Right ventricle myocardium inferior (tissue), 1 donor: ENCODE measurements at regions not wholly inside any gene's neighbourhood (a gene's known extent, or its start where the extent isn't known, plus 50 kb on each side); places are given as distances from the start of the nearest gene placed in this dataset.

ENCODE experiments used
- ATAC-seq: fragments of 200-7000 bp; cut with Tn5 transposase; one replicate; pipeline ENCODE4 v1.9.1; 2020; ENCODE audit warnings: mild to moderate bottlenecking, moderate library complexity
- DNase-seq: peaks from one replicate; pipeline ENCODE4 v3.0.0; 2021; ENCODE audit errors: missing footprints
- intact Hi-C: fragments of 100-400 bp; cut with DNase I; formaldehyde crosslinking; loops from one replicate; pipeline ENCODE4 v1.11.0; 2022
- donor health status: DM: no; HTN: yes; CAD: no; lungs with severe emphysema.

DNA sequence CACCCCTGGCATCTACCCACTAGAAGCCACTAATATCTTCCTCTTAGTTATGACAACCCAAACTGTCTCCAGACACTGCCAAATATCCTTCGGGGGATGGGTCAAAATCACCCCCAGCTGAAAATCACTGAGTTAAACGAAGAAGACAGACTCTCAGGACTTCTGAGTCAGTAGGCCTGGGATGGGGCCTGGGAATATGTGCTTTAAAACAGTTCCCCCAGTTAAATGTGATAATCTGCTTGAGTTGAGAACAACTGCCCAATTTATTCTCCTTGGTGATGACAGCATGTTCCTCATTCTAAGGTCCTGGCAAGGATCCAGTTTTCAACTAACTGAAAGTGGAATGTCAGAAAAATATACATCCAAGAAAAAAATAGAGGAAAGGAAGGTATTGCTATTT, 52.4 kb downstream of the CBLL2 start:
- intact Hi-C loops, result no loop called here
- DNase-seq (no peak), ATAC-seq (no peak)

DNA sequence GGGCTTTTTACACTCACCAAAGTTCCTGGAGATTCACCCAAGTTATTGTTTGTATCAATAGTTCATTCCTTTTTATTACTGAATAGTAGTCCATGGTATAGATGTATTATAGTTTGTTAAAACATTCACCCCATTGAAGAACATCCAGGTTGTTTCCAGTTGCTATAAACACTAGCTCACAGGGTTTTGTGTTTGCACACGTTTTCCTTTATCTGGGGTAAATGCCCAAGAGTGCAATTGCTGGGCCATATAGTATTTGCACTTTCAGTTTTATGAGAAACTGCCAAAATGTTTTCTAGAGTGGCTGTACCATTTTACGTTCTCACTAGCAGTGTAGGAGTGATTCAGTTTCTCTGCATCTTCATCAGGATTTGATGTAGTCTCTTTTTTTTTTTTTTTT, 57.1 kb downstream of the CBLL2 start:
- no peak for DNase-seq
- intact Hi-C loops, result no loop called here

DNA sequence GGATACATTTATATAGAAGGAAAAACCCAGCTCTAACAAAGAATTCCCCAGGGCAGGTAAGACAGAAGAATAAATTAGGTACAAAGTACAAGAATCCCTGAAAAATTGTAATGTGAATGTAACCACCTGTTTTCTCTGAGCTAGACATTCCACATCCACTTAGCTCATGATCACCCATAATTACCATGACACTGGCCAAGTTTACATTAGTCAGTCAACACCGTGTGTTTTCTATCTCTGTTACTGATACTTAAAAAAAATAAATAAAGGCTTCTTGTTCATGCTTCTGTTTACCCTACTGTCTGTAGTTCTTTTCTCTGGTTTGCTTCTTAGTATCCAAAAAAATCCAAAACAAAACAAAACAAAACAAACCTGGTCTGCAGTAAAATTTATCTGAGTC, 66.0 kb downstream of the CBLL2 start:
- ATAC-seq (no peak), DNase-seq (no peak)
- intact Hi-C loops, result no loop called here

More for the DNA sequence above, 57.1 kb downstream of the CBLL2 start:
- no peak for ATAC-seq

GRCh38 chrX:22339459-22339858, 66.7 kb downstream of the CBLL2 start:
- intact Hi-C loops, result no loop called here
- DNase-seq (no peak), ATAC-seq (no peak)

- ATAC-seq (no peak), DNase-seq (no peak)
- intact Hi-C loops, result no loop called here
Measured at GRCh38 chrX:22340022-22340616, 67.4 kb downstream of the CBLL2 start.

DNA sequence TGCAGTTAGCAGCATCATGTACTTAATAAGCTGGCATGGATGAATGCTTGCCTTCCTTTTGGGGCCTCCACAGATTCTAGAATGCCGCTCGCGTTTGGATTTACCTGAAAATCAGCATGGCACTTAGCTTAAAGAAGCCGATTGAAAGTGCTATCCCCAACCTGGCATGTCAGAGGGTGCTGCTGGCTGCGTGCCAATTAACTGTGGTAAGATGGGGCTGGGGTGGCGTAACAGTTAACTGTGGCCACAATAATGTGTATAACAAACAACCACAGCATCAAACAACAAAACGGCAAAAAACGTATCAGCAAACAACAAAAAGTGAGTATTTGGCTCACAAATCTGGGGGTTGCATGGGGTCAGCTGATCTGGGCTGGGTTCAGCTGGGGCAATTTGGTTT, 70.5 kb downstream of the CBLL2 start:
- DNase-seq, result no peak
- ATAC-seq, result no peak
- intact Hi-C loops, result no loop called here

DNA sequence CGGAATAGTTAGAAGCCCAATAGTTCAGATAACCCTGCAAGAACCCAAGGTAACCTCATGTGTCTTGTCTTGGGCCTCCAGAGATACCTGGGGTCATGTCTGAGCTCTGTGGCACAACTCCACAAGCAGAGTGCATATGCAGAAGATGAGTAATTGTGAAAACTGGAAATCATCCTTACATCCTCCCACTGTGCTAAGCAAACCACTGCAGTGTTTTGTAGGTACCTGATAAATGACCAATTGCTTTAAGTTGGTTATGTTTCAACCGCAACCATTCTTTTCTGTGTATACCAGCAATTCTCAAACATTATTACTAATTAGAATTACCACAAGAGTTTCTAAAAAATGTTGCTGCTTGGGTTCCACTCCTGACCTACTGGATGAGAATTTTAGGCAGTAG, 73.2 kb downstream of the CBLL2 start:
- intact Hi-C loops, result no loop called here
- ATAC-seq, result no peak
- no peak for DNase-seq

- ATAC-seq (no peak), DNase-seq (no peak)
- intact Hi-C loops, result no loop called here
Measured at GRCh38 chrX:22347491-22347890, 74.8 kb downstream of the CBLL2 start.

GRCh38 chrX:22349116-22349515, 76.4 kb downstream of the CBLL2 start:
- intact Hi-C loops, result no loop called here
- DNase-seq, result no peak
- ATAC-seq, result no peak

DNA sequence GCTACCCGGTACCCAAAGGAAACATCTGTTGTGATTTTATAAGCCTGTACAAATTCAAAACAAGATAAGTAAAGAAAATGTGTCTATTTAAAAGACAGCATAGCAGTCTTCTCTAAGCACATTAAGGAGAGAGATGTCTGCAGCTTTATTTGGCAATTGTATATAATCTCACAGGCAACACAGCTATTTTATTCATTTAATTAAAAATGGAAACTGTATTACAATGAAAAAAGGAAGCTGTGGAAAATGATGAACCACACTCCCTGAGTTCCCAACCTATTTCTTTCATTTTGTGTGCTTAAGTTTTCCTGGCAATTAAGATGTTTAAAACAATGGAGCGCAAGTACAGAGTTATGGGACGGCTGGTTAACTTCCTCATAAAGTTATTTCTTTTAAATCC, 78.4 kb downstream of the CBLL2 start:
- no peak for DNase-seq
- no peak for ATAC-seq
- intact Hi-C loops, result no loop called here

DNA sequence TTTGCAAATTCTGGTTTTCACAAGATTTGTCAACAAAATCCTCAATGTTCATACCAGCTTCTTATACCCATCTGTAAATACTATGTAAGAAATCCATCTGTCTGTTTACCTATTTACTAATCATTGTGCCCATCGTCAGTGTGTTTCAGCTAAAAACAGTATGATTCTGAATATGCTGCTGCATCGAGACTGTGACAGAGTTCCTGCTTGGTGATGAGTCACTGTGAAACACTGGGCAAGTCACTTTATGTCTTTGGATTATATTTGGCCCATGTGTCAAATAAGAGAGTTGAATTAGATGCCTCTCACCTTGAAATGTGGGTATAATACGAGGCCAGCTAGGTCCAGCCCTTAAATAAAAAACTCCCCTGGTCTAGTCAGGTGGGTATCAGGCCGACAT, 79.3 kb downstream of the CBLL2 start:
- DNase-seq (no peak), ATAC-seq (no peak)
- intact Hi-C loops, result no loop called here

DNA sequence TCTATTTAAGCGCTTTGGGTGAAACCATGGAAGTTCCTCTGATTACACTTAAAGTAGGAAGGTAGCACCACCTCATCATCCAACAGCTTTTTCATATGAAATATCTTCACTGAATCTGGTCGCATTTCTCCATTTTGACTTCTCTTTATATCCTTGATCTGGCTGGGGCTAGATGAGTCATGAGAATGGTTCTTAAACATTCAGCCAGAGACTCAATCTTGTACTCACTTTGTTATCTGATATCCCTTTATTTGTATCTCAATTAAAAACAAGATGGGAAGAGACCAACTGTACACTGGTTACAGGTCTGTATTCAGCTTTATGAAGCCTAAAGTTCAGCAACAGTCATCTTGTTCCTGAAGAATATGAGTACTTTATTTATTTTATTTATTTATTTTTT, 84.9 kb downstream of the CBLL2 start:
- intact Hi-C loops, result no loop called here
- DNase-seq (no peak), ATAC-seq (no peak)

DNA sequence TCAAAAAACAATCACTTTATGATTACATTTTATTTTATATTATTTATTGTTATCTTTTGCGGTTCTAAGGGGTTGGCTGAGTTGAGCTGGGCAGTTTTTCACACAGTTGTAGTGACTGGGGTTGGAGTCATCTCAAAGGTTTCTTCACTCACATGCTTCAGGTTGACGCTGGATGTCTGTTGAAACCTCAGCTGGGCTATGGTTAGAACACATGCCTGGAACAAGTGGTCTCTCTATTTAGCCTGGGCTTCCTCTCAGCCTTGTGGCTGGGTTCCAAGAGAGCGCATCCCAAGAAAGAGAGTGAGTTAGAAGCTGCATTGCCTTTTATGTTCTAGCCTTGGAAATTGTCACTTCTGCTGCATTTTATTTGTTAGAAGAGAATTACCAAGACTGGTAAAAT, 87.4 kb downstream of the CBLL2 start:
- intact Hi-C loops, result no loop called here
- ATAC-seq (no peak), DNase-seq (no peak)

DNA sequence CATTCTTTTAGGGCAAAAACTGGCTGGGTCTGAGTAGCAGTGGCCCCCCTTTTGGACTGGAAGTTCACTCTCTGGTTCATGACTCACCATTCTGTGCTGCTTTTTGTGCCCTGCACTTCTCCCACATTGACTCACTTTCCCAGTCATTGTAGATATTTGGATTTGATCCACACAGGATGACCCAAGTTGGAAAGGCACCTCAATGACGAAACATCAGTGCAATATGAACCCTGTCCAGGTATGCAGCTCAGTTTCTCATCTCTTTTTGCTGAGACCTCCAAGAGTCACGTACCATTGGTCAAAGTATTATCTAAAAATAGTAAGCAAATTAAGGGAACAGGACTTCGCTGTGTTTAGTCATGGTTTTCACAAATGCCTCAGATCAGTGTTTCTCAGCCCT, 92.7 kb downstream of the CBLL2 start:
- DNase-seq (no peak), ATAC-seq (no peak)
- intact Hi-C loops, result no loop called here

- intact Hi-C loops, result no loop called here
- ATAC-seq (no peak), DNase-seq (no peak)
Measured at GRCh38 chrX:22366166-22366702, 93.5 kb downstream of the CBLL2 start.

GRCh38 chrX:22366906-22367305, 94.2 kb downstream of the CBLL2 start:
- intact Hi-C loops, result no loop called here
- DNase-seq (no peak), ATAC-seq (no peak)

DNA sequence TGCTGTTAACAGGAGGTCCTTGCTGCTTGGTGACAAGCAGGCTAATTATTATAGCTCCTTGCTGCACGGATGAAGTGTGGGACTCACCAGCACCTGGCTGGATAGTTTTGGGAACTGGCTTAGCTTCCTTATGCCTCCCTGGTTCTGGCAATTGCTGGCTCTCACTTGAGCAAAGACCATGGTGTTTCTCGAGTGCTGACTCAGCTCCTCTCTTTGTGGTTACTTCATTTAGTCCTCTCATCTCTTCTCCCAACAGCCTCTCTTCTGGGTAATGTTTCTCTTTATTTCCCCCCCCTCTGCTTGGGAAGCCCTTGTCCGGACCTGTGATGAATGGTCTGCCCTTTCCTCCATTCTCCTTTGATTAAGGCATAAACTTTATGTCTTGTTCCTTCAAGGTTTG, 100.4 kb downstream of the CBLL2 start:
- intact Hi-C loops, result no loop called here
- ATAC-seq, result no peak
- DNase-seq, result no peak

DNA sequence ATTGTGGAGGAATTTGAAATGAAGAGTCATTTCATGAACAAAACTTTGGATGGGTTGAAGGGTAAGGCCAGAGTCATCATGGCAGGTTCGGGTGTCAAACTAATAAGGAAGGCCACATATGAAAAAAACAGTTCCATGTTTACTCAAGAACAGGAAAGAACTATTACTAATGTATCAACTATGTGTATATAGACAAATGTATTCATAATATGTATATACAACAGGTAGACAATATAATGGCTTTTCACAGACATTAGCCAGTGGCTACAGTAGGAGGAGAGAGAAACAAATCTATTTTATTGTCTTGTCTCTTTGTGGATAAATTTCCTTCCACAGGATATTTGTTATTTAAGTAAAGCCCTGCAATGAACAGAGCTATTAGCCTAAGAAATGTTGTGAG, 101.1 kb downstream of the CBLL2 start:
- intact Hi-C loops, result no loop called here
- ATAC-seq (no peak), DNase-seq (no peak)

- ATAC-seq (no peak), DNase-seq (no peak)
- intact Hi-C loops, result no loop called here
Measured at GRCh38 chrX:22376369-22376768, 103.7 kb downstream of the CBLL2 start.

- no peak for DNase-seq
- ATAC-seq, result no peak
Measured at GRCh38 chrX:22378296-22378695, 105.6 kb downstream of the CBLL2 start.

GRCh38 chrX:22383988-22384387, 111.3 kb downstream of the CBLL2 start:
- intact Hi-C loops, result no loop called here
- no peak for DNase-seq
- ATAC-seq, result no peak

More at GRCh38 chrX:22378296-22378695, 105.6 kb downstream of the CBLL2 start:
- intact Hi-C loops, result no loop called here
